NCI-H1105 (cell line): ENCODE measurements at regions not wholly inside any gene's neighbourhood (a gene's known extent, or its start where the extent isn't known, plus 50 kb on each side); places are given as distances from the start of the nearest gene placed in this dataset.
"Not testable (repeated sequence)": the region's sequence is repeated elsewhere in the genome, so short reads cannot be mapped to it uniquely, and the experiment has no call there.

Experiments
- DNase-seq: peaks from one replicate; lab custom pipeline; 2025; lab: John Stamatoyannopoulos, UW

GRCh38 chr19:33866696-33867095 is 70.0 kb downstream of the KCTD15 start:
- DNase-seq = no peak

GRCh38 chr19:33868076-33868735 is 71.5 kb downstream of the KCTD15 start:
- no peak for DNase-seq

- DNase-seq = no peak
Measured at GRCh38 chr19:33868788-33869412, 72.2 kb downstream of the KCTD15 start.

DNA sequence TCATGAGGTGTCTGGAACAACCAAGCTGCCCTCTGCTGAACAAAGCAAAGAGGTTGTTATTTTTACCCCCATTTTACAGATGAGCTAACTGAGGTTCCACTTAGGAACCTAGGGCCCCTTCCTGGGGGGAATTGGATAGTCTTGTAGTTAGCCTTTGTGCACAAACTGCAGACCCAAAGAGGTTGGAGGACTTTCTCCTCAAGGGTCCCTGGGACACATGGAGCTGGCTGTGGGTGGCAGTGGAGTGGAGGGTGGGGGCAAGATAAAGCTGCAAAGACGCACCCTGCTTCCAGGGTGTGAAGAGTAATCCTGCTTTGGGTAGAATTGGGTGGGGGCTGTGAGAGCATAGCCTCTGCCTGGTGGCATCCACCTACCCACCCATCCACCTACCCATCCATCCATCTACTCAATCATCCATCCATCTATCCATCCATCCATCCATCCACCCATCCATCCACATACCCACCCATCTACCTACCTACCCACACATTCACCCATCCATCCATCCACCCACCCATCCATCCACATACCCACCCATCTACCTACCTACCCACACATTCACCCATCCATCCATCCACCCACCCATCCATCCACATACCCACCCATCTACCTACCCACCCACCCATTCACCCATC is 73.7 kb downstream of the KCTD15 start:
- DNase-seq = not testable (repeated sequence)

DNA sequence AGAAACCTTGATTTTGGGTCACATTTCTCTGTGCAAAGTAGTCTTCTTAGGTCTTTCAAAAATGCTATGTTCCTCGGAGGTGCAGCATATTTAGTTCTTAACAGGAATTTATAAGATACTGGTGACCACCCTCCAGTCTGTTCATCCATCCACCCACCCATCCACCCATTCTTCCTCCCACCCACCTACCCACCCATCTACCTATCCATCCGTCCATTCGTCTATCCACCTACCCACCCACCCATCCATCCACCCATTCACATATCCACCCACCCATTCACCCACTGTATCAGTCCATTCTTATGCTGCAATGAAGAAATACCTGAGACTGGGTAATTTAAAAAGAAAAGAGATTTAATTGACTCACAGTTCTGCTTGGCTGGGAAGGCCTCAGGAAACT is 74.9 kb downstream of the KCTD15 start:
- no peak for DNase-seq

GRCh38 chr19:33872445-33873320 is 76.0 kb downstream of the KCTD15 start:
- no peak for DNase-seq

- no peak for DNase-seq
Measured at GRCh38 chr19:33875071-33875470, 78.4 kb downstream of the KCTD15 start.

DNA sequence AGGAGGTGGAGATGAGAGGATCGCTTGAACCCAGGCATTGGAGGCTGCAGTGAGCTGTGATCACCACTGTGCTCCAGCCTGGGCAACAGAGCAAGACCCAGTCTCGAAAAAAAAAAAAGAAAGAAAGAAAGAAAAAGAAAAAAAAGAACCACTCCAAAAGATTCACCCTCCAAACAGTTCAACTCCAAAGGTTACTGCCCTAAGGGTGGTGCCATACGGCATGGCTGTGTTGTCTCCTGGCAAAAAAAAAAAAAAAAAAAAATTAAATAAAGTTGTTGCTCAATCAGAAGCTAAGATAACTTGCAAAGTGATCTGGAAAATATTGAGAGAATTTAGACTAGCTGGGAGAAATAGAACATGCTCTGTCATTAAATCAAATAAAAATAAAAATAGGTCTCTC is 79.5 kb downstream of the KCTD15 start:
- no peak for DNase-seq

DNA sequence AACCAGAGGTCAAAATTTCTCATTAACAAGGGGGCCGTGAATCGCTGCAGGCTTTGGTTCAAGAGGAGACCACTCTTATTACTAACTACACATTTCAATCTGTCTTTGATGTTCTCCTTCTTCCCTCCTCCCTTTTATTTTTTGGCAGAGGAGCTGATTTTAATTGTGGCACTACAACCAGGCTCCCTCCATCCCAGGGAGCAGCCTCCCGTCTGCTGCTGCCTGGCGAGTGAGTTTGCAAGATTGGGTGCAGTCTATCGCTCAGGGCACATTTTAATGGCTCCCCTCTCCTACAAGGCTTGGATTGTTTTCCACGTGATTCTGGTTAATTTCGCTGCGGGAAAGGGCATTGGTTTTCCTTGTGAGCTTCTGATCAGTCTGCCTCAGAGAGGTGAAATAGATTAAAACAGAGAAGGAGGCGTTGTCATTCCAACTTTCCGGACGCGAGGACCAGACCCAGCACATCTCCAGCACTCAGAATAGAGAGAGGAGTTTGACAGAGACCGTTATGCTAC is 81.4 kb downstream of the KCTD15 start:
- no peak for DNase-seq

DNA sequence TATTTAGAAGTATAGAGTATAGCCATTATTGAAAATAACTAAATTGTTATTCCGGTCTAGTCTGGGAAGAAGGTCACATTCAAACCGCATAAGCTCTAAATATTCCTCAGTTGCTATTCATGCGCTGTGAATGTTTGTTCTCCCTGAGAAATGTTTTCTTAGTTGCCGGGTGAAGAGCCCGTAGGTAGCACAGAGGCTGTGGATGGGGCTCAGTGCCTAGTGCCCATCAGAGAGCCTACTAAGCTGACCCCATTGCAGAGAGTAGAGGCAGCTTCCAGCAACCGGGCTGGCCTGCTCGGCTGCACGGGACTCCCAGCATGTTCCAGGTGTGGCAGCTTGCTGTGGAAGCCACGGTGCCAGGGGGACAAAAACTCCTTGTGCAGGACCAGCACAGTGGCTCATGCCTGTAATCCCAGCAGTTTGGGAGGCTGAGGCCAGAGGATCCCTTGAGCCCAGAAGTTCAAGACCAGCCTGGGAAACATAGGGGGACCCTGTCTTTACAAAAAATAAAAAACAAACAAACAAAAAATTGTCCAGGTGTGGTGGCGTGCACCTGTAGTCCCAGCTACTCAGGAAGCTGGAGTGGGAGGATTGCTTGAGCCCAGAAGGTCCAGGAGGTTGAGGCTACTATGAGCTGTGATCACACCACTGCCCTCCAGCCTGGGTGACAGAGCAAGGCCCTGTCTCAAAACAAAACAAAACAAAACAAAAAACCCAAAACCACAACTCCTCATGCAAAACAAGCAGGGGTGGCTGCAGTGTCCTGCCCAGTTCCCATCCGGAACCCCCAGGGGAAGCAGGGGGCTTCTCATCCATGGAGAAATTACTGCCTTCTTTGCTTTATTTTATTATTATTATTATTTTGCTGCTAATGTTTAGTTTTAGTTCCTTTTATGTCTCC is 82.5 kb downstream of the KCTD15 start:
- no peak for DNase-seq

GRCh38 chr19:33879818-33880575 is 83.3 kb downstream of the KCTD15 start:
- DNase-seq = no peak

DNA sequence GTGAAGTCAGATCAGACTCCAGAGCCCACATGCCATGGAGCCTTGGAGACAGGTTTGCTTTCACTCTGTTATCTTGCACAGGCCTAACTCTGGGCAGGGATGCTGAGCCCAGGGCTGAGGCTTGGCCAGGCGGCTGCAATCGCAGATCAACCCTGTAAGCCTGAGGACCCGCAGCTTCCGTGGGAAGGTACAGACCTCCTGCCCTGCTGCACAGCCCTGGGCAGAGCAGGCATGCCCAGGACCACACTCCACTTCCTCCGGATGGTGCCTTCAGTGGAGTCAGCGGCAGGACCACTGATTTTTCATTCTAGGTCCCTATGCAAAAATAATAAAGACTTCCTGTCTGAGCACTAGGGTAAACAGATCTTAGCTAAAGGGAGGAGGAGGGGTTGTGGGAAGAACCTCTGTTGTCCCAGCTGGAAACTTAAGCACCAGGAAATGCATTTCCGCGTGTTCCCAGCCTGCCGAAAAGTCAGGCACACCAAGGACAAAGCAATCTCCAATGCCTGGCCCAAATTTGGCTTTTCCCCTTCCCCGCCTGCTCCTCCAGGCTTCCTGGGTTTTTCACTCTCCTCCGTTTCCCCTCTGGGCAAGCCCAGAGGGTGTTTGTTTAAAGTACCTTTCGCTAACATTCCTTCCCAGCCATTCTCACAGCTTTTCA is 87.3 kb downstream of the KCTD15 start:
- no peak for DNase-seq

- DNase-seq = no peak
Measured at GRCh38 chr19:33885236-33885635, 88.6 kb downstream of the KCTD15 start.

DNA sequence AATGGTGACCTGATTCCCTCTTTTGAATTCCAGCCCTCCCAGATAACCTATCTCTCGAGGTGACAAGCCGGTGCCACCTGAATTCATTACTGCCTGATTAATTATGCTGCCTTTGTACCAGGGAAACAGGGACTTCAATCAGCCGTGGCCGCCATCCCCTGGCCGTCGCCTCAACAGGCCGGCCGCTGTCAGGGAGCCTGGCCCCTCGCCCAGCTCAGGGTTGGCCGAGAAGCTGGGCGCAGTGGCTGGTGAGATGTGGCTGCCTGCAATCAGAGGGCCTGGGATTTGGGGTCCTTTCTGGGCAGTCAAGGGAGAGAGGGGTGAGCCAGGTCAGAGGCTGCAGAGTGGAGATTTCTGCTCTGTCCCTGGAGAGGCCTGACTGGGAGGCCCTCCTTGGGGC is 91.2 kb downstream of the KCTD15 start:
- no peak for DNase-seq

- no peak for DNase-seq
Measured at GRCh38 chr19:33888665-33889064, 92.0 kb downstream of the KCTD15 start.

DNA sequence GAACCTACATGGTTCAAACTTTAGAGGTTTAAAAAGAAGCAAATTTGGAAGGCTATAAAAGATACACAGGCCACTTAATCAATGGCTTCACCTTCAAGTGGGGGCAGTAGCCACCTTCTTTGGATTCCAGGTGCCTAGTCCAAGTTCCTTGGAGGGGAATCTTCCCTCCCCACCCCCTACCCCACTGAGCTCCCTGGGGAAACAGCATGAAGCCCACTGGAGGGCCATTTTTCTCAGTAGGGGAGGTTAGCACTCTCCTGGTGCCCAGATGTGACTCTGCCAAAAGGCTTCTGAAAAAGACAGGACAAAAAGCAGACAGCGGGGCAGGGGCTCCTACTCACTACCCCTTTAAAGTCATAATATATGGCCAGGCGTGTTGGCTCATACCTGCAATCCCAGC is 93.9 kb downstream of the KCTD15 start:
- no peak for DNase-seq

GRCh38 chr19:33891773-33892172 is 95.1 kb downstream of the KCTD15 start:
- DNase-seq = no peak

DNA sequence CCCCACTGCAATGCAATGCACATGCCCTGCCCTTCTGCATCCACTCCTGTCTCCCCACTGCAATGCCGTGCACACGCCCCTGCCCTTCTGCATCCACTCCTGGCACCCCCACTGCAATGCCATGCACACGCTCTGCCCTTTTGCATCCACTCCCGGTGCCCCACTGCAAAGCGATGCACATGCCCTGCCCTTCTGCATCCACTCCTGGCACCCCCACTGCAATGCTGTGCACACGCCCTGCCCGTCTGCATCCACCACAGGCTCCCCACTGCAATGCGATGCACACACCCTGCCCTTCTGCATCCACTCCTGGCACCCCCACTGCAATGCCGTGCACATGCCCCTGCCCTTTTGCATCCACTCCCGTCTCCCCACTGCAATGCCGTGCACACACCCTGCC is 98.1 kb downstream of the KCTD15 start:
- DNase-seq = no peak

GRCh38 chr19:33895366-33895765 is 98.7 kb downstream of the KCTD15 start:
- DNase-seq = no peak

- no peak for DNase-seq
Measured at GRCh38 chr19:33898062-33898677, 101.5 kb downstream of the KCTD15 start.
